ENCODE measurements at regions not wholly inside any gene's neighbourhood (a gene's known extent, or its start where the extent isn't known, plus 50 kb on each side); places are given as distances from the start of the nearest gene placed in this dataset.
"Not testable (repeated sequence)": the region's sequence is repeated elsewhere in the genome, so short reads cannot be mapped to it uniquely, and the experiment has no call there.

DNA sequence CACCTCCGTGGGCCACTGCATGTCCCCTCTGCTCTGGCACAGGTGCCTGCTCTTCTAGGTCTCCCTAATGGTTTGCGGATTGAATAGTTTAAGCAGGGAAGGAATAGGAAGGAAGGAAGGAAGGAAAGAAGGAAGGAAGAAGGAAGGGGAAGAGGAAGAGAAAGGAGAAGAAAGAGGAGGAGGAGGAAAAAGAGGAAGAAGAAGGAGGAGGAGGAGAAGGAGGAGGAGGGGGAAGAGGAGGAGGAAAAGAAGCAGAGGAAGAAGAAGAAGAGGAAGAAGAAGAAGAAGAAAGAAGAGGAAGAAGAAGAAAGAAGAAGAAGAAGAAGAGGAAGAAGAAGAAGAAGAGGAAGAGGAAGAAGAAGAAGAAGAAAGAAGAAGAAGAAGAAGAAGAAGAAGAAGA is 376.8 kb upstream of the PODXL start:
- not testable (repeated sequence) for TF ChIP-seq FOSL1 (tag; conservative IDR thresholded peaks at IDR 0.05); POLR2A (conservative IDR thresholded peaks at IDR 0.05); ZNF77 (CRISPR knock-in tag; IDR thresholded peaks at IDR 0.05); YBX1 (IDR thresholded peaks at IDR 0.05)
- TF ChIP-seq, protein P1, sequence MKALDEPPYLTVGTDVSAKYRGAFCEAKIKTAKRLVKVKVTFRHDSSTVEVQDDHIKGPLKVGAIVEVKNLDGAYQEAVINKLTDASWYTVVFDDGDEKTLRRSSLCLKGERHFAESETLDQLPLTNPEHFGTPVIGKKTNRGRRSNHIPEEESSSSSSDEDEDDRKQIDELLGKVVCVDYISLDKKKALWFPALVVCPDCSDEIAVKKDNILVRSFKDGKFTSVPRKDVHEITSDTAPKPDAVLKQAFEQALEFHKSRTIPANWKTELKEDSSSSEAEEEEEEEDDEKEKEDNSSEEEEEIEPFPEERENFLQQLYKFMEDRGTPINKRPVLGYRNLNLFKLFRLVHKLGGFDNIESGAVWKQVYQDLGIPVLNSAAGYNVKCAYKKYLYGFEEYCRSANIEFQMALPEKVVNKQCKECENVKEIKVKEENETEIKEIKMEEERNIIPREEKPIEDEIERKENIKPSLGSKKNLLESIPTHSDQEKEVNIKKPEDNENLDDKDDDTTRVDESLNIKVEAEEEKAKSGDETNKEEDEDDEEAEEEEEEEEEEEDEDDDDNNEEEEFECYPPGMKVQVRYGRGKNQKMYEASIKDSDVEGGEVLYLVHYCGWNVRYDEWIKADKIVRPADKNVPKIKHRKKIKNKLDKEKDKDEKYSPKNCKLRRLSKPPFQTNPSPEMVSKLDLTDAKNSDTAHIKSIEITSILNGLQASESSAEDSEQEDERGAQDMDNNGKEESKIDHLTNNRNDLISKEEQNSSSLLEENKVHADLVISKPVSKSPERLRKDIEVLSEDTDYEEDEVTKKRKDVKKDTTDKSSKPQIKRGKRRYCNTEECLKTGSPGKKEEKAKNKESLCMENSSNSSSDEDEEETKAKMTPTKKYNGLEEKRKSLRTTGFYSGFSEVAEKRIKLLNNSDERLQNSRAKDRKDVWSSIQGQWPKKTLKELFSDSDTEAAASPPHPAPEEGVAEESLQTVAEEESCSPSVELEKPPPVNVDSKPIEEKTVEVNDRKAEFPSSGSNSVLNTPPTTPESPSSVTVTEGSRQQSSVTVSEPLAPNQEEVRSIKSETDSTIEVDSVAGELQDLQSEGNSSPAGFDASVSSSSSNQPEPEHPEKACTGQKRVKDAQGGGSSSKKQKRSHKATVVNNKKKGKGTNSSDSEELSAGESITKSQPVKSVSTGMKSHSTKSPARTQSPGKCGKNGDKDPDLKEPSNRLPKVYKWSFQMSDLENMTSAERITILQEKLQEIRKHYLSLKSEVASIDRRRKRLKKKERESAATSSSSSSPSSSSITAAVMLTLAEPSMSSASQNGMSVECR (CRISPR knock-in tag; IDR thresholded peaks at IDR 0.05) = not testable (repeated sequence)
- TF ChIP-seq, protein P2, sequence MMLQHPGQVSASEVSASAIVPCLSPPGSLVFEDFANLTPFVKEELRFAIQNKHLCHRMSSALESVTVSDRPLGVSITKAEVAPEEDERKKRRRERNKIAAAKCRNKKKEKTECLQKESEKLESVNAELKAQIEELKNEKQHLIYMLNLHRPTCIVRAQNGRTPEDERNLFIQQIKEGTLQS (IDR thresholded peaks at IDR 0.05) = not testable (repeated sequence)
- TF ChIP-seq, protein P2 (CRISPR knock-in tag; conservative IDR thresholded peaks at IDR 0.05) = not testable (repeated sequence)
- TF ChIP-seq, protein P3, sequence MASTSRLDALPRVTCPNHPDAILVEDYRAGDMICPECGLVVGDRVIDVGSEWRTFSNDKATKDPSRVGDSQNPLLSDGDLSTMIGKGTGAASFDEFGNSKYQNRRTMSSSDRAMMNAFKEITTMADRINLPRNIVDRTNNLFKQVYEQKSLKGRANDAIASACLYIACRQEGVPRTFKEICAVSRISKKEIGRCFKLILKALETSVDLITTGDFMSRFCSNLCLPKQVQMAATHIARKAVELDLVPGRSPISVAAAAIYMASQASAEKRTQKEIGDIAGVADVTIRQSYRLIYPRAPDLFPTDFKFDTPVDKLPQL (IDR thresholded peaks at IDR 0.05; ENCODE audit: extremely low read depth, insufficient read length) = not testable (repeated sequence)
- TF ChIP-seq, protein P4, sequence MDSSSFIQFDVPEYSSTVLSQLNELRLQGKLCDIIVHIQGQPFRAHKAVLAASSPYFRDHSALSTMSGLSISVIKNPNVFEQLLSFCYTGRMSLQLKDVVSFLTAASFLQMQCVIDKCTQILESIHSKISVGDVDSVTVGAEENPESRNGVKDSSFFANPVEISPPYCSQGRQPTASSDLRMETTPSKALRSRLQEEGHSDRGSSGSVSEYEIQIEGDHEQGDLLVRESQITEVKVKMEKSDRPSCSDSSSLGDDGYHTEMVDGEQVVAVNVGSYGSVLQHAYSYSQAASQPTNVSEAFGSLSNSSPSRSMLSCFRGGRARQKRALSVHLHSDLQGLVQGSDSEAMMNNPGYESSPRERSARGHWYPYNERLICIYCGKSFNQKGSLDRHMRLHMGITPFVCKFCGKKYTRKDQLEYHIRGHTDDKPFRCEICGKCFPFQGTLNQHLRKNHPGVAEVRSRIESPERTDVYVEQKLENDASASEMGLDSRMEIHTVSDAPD (CRISPR knock-in tag; IDR thresholded peaks at IDR 0.05) = not testable (repeated sequence)
- TF ChIP-seq, protein P5, sequence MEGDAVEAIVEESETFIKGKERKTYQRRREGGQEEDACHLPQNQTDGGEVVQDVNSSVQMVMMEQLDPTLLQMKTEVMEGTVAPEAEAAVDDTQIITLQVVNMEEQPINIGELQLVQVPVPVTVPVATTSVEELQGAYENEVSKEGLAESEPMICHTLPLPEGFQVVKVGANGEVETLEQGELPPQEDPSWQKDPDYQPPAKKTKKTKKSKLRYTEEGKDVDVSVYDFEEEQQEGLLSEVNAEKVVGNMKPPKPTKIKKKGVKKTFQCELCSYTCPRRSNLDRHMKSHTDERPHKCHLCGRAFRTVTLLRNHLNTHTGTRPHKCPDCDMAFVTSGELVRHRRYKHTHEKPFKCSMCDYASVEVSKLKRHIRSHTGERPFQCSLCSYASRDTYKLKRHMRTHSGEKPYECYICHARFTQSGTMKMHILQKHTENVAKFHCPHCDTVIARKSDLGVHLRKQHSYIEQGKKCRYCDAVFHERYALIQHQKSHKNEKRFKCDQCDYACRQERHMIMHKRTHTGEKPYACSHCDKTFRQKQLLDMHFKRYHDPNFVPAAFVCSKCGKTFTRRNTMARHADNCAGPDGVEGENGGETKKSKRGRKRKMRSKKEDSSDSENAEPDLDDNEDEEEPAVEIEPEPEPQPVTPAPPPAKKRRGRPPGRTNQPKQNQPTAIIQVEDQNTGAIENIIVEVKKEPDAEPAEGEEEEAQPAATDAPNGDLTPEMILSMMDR (IDR thresholded peaks at IDR 0.05 in 2 of 3, conservative IDR thresholded peaks at IDR 0.05 in 1 of 3; ENCODE audit: insufficient read depth in 2 of 3, low read depth in 1 of 3, low read length in 3 of 3) = not testable (repeated sequence)
